WTC11 (cell line): ENCODE measurements at regions not wholly inside any gene's neighbourhood (a gene's known extent, or its start where the extent isn't known, plus 50 kb on each side); places are given as distances from the start of the nearest gene placed in this dataset.

Experiments used
- ATAC-seq: fragments of 200-7000 bp; cut with Tn5 transposase; 2 replicates; pipeline ENCODE4 v1.10.0; 2021; ENCODE audit warnings: mild to moderate bottlenecking, moderate library complexity
- CTCF ChIA-PET: fragments of 300-600 bp; sonication (Branson Sonifier 250); formaldehyde crosslinking; loops from one replicate; lab custom pipeline; 2021; ENCODE audit warnings: antibody characterized with exemption; lab: Charles Lee
- POLR2A ChIA-PET: fragments of 350-600 bp; sonication (Branson Sonifier 250); formaldehyde crosslinking; loops from one replicate; lab custom pipeline; 2021; ENCODE audit warnings: antibody characterized with exemption; lab: Charles Lee
- DNase-seq: peaks from one replicate; pipeline ENCODE4 v3.0.0; 2021; ENCODE audit warnings: low spot score
- H3K27ac Mint-ChIP-seq: 2 replicates; pipeline ENCODE4 v1.8.0; 2021; ENCODE audit warnings: mixed read lengths
- H3K27me3 Mint-ChIP-seq: 2 replicates; pipeline ENCODE4 v1.8.0; 2021; ENCODE audit warnings: low read depth, mild to moderate bottlenecking, moderate library complexity, mixed read lengths
- H3K36me3 Mint-ChIP-seq: 2 replicates; pipeline ENCODE4 v1.8.0; 2021; ENCODE audit warnings: mixed read lengths
- H3K4me1 Mint-ChIP-seq: 2 replicates; pipeline ENCODE4 v1.8.0; 2022; ENCODE audit warnings: mixed read lengths
- H3K4me3 Mint-ChIP-seq: 2 replicates; pipeline ENCODE4 v1.8.0; 2021; ENCODE audit warnings: mild to moderate bottlenecking, moderate library complexity, mixed read lengths
- H3K9me3 Mint-ChIP-seq: 2 replicates; pipeline ENCODE4 v1.8.0; 2021; ENCODE audit warnings: mixed read lengths
- ELF4 ChIP-seq: sonication (generic); formaldehyde crosslinking; IDR thresholded peaks from 2 replicates; pipeline ENCODE4 v1.8.1; 2022; ENCODE audit warnings: low read depth, mild to moderate bottlenecking, moderate library complexity, missing genetic modification reagents
- ETV6 ChIP-seq: sonication (generic); formaldehyde crosslinking; IDR thresholded peaks from 2 replicates; pipeline ENCODE4 v1.8.1; 2022; ENCODE audit warnings: mild to moderate bottlenecking, missing genetic modification reagents
- GTF2I ChIP-seq: fragments of 250-450 bp; sonication (Bioruptor Pico); conservative IDR thresholded peaks from 2 replicates; pipeline ENCODE4 v1.4.0; 2021; ENCODE audit warnings: mild to moderate bottlenecking
- KAT7 ChIP-seq: sonication (generic); formaldehyde crosslinking; IDR thresholded peaks from 2 replicates; pipeline ENCODE4 v1.8.1; 2023; ENCODE audit warnings: missing genetic modification reagents, mild to moderate bottlenecking, borderline replicate concordance
- SMAD3 ChIP-seq: sonication (generic); formaldehyde crosslinking; IDR thresholded peaks from 2 replicates; pipeline ENCODE4 v1.8.0; 2022; ENCODE audit warnings: missing genetic modification reagents, mild to moderate bottlenecking, borderline replicate concordance
- SOX15 ChIP-seq: fragments of 250-450 bp; sonication (Bioruptor Pico); IDR thresholded peaks from 2 replicates; pipeline ENCODE4 v1.9.0; 2021; ENCODE audit warnings: mild to moderate bottlenecking
- TP53 ChIP-seq: sonication (generic); formaldehyde crosslinking; IDR thresholded peaks from 2 replicates; pipeline ENCODE4 v1.8.1; 2023; ENCODE audit warnings: mild to moderate bottlenecking, missing genetic modification reagents
- ZNF138 ChIP-seq: sonication (generic); formaldehyde crosslinking; conservative IDR thresholded peaks from 2 replicates; pipeline ENCODE4 v1.8.1; 2022; ENCODE audit warnings: mild to moderate bottlenecking, moderate library complexity, missing genetic modification reagents
- ZNF416 ChIP-seq: fragments of 250-450 bp; sonication (Bioruptor Pico); IDR thresholded peaks from 2 replicates; pipeline ENCODE4 v1.9.0; 2021; ENCODE audit warnings: mild to moderate bottlenecking, inconsistent platforms
- TF ChIP-seq, protein P1 (sequence below): sonication (generic); formaldehyde crosslinking; IDR thresholded peaks from 2 replicates; pipeline ENCODE4 v1.8.1; 2023; ENCODE audit warnings: mild to moderate bottlenecking, missing genetic modification reagents, moderate library complexity
- TF ChIP-seq, protein P2 (sequence below): fragments of 250-450 bp; sonication (Bioruptor Pico); IDR thresholded peaks from 2 replicates; pipeline ENCODE4 v1.9.0; 2021; ENCODE audit warnings: mild to moderate bottlenecking
- TF ChIP-seq, protein P3 (sequence below): sonication (generic); formaldehyde crosslinking; IDR thresholded peaks from 2 replicates; pipeline ENCODE4 v1.8.0; 2022; ENCODE audit warnings: mild to moderate bottlenecking, missing genetic modification reagents
- TF ChIP-seq, protein P4 (sequence below): sonication (generic); formaldehyde crosslinking; IDR thresholded peaks from 2 replicates; pipeline ENCODE4 v1.8.0; 2023; ENCODE audit warnings: missing genetic modification reagents, mild to moderate bottlenecking, borderline replicate concordance
- TF ChIP-seq, protein P5 (sequence below): sonication (generic); formaldehyde crosslinking; IDR thresholded peaks from 2 replicates; pipeline ENCODE4 v1.8.1; 2022; ENCODE audit warnings: mild to moderate bottlenecking, missing genetic modification reagents, moderate library complexity, borderline replicate concordance
- TF ChIP-seq, protein P6 (sequence below): sonication (generic); formaldehyde crosslinking; IDR thresholded peaks from 2 replicates; pipeline ENCODE4 v1.8.1; 2022; ENCODE audit warnings: missing genetic modification reagents, borderline replicate concordance

DNA sequence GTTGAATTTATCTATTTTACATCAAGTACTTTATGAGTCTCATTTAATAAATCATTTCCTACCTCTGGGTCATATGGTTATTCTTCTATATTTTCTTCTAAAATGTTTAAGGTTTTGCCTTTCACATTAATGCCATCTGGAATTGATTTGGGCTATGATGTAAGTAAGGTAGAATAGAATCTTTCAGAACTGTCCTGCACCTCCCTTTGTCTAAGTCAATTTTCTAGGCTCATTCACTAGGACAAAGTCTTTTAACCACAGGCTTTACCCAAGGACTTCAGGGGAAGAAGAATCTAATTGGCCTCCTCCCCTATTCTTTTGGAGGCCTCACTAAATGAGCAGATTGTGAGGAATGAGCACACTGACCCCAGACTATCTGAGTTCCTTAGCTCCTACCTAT is 146.0 kb downstream of the BBOX1 start:
- no peak for ATAC-seq
- TF ChIP-seq, protein P1, sequence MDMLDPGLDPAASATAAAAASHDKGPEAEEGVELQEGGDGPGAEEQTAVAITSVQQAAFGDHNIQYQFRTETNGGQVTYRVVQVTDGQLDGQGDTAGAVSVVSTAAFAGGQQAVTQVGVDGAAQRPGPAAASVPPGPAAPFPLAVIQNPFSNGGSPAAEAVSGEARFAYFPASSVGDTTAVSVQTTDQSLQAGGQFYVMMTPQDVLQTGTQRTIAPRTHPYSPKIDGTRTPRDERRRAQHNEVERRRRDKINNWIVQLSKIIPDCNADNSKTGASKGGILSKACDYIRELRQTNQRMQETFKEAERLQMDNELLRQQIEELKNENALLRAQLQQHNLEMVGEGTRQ, result no peak
- TF ChIP-seq, protein P2, sequence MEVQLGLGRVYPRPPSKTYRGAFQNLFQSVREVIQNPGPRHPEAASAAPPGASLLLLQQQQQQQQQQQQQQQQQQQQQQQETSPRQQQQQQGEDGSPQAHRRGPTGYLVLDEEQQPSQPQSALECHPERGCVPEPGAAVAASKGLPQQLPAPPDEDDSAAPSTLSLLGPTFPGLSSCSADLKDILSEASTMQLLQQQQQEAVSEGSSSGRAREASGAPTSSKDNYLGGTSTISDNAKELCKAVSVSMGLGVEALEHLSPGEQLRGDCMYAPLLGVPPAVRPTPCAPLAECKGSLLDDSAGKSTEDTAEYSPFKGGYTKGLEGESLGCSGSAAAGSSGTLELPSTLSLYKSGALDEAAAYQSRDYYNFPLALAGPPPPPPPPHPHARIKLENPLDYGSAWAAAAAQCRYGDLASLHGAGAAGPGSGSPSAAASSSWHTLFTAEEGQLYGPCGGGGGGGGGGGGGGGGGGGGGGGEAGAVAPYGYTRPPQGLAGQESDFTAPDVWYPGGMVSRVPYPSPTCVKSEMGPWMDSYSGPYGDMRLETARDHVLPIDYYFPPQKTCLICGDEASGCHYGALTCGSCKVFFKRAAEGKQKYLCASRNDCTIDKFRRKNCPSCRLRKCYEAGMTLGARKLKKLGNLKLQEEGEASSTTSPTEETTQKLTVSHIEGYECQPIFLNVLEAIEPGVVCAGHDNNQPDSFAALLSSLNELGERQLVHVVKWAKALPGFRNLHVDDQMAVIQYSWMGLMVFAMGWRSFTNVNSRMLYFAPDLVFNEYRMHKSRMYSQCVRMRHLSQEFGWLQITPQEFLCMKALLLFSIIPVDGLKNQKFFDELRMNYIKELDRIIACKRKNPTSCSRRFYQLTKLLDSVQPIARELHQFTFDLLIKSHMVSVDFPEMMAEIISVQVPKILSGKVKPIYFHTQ (CRISPR knock-in tag), result no peak
- TF ChIP-seq ZNF416 (no peak), ETV6 (CRISPR knock-in tag) (no peak), GTF2I (CRISPR knock-in tag) (no peak), ELF4 (CRISPR knock-in tag) (no peak)
- TF ChIP-seq, protein P3, sequence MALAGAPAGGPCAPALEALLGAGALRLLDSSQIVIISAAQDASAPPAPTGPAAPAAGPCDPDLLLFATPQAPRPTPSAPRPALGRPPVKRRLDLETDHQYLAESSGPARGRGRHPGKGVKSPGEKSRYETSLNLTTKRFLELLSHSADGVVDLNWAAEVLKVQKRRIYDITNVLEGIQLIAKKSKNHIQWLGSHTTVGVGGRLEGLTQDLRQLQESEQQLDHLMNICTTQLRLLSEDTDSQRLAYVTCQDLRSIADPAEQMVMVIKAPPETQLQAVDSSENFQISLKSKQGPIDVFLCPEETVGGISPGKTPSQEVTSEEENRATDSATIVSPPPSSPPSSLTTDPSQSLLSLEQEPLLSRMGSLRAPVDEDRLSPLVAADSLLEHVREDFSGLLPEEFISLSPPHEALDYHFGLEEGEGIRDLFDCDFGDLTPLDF (CRISPR knock-in tag), result no peak
- Mint-ChIP-seq H3K27ac (no peak overlapping the region), H3K36me3 (0 out of 2 replicates have a peak, but pooled peaks cover 5% of the 10 kb centered on the region), H3K4me3 (no peak overlapping the region), H3K4me1 (peaks cover 14% of the 10 kb centered on the region), H3K27me3 (no peaks in the 10 kb centered on the region), H3K9me3 (peaks cover 5% of the 10 kb centered on the region; the same call in 1 of the 2 replicates)
- DNase-seq, result no peak
- POLR2A ChIA-PET, result no interaction called here
- CTCF ChIA-PET, result interaction anchor here (4.6 to 5.6 kb wide), 2 partner anchors 111 to 300 kb away, joined by 54 to 60 read pairs; no protein-coding TSS in a partner anchor

DNA sequence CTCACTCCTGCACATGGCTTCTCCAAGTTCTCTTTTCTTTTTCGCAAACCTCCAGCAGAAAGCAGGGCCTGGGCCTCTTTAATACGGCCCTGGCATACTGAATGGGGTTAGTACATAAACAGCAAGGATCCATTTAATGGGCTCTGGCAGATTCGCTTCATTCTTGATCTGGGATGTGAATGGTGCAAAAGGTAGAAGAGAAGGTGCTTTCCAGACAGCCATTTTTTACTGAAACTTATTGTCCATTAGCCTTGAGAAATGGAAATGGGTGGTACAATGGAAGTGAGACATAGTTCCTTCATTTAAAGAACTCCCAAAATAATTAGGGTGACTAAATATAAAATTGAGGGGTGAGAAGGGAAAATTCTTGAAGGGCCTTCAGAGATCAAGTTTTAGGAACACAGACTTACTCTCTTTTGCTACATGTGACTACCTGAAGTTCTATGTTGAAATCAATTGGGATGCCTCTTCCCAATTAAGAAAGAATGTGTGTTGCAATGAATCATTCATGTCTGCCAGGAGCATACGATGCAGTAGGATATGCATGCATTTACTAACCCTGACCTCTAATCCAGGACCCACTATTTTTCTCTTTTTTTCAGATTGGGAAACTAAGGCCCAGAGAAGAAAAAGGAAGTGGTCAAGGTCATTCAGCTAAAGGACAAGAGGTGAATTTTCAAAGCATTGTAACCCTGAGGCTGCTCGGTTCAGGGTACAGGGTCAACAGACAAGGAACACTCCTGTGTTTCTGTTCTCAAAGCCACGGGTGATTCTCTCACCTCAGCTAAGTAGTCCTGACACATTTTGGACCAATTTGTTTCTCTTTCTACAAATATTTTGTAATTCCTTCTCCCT is 144.1 kb downstream of the BBOX1 start:
- no peaks in the 10 kb centered on the region for H3K27me3 Mint-ChIP-seq
- POLR2A ChIA-PET, result interaction anchor here (0.6 kb wide), 1 partner anchor 851 kb away, joined by 4 read pairs; no protein-coding TSS in a partner anchor
- H3K27ac Mint-ChIP-seq, result peak overlapping the region; percentile 39; the same call in 1 of the 2 replicates
- peak; percentile 26; the same call in 1 of the 2 replicates for ATAC-seq
- H3K9me3 Mint-ChIP-seq, result peaks cover 5% of the 10 kb centered on the region; the same call in 1 of the 2 replicates
- peaks cover 14% of the 10 kb centered on the region for H3K4me1 Mint-ChIP-seq
- no peak overlapping the region for H3K4me3 Mint-ChIP-seq
- H3K36me3 Mint-ChIP-seq, result 0 out of 2 replicates have a peak, but pooled peaks cover 5% of the 10 kb centered on the region
- CTCF ChIA-PET, result interaction anchor here (0.5 to 5.6 kb wide), 23 partner anchors 10 to 315 kb away, joined by 3 to 60 read pairs (median 3); partner anchors contain the start of genes CCDC34 and LGR4
- TF ChIP-seq, protein P4, sequence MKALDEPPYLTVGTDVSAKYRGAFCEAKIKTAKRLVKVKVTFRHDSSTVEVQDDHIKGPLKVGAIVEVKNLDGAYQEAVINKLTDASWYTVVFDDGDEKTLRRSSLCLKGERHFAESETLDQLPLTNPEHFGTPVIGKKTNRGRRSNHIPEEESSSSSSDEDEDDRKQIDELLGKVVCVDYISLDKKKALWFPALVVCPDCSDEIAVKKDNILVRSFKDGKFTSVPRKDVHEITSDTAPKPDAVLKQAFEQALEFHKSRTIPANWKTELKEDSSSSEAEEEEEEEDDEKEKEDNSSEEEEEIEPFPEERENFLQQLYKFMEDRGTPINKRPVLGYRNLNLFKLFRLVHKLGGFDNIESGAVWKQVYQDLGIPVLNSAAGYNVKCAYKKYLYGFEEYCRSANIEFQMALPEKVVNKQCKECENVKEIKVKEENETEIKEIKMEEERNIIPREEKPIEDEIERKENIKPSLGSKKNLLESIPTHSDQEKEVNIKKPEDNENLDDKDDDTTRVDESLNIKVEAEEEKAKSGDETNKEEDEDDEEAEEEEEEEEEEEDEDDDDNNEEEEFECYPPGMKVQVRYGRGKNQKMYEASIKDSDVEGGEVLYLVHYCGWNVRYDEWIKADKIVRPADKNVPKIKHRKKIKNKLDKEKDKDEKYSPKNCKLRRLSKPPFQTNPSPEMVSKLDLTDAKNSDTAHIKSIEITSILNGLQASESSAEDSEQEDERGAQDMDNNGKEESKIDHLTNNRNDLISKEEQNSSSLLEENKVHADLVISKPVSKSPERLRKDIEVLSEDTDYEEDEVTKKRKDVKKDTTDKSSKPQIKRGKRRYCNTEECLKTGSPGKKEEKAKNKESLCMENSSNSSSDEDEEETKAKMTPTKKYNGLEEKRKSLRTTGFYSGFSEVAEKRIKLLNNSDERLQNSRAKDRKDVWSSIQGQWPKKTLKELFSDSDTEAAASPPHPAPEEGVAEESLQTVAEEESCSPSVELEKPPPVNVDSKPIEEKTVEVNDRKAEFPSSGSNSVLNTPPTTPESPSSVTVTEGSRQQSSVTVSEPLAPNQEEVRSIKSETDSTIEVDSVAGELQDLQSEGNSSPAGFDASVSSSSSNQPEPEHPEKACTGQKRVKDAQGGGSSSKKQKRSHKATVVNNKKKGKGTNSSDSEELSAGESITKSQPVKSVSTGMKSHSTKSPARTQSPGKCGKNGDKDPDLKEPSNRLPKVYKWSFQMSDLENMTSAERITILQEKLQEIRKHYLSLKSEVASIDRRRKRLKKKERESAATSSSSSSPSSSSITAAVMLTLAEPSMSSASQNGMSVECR, result no peak
- TF ChIP-seq TP53 (CRISPR knock-in tag) (no peak), ZNF138 (no peak), SOX15 (no peak), SMAD3 (no peak), KAT7 (CRISPR knock-in tag) (no peak), GTF2I (CRISPR knock-in tag) (no peak)
- TF ChIP-seq, protein P5, sequence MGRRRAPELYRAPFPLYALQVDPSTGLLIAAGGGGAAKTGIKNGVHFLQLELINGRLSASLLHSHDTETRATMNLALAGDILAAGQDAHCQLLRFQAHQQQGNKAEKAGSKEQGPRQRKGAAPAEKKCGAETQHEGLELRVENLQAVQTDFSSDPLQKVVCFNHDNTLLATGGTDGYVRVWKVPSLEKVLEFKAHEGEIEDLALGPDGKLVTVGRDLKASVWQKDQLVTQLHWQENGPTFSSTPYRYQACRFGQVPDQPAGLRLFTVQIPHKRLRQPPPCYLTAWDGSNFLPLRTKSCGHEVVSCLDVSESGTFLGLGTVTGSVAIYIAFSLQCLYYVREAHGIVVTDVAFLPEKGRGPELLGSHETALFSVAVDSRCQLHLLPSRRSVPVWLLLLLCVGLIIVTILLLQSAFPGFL (CRISPR knock-in tag), result no peak
- TF ChIP-seq, protein P6, sequence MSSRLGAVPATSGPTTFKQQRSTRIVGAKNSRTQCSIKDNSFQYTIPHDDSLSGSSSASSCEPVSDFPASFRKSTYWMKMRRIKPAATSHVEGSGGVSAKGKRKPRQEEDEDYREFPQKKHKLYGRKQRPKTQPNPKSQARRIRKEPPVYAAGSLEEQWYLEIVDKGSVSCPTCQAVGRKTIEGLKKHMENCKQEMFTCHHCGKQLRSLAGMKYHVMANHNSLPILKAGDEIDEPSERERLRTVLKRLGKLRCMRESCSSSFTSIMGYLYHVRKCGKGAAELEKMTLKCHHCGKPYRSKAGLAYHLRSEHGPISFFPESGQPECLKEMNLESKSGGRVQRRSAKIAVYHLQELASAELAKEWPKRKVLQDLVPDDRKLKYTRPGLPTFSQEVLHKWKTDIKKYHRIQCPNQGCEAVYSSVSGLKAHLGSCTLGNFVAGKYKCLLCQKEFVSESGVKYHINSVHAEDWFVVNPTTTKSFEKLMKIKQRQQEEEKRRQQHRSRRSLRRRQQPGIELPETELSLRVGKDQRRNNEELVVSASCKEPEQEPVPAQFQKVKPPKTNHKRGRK (CRISPR knock-in tag), result no peak
- DNase-seq, result no peak
